Posterior cingulate gyrus (tissue), 11 donors: ENCODE measurements at regions not wholly inside any gene's neighbourhood (a gene's known extent, or its start where the extent isn't known, plus 50 kb on each side); places are given as distances from the start of the nearest gene placed in this dataset.

ENCODE experiments used
- DNase-seq, 10 donors: peaks; one replicate each; pipeline versions ENCODE4 v3.0.0 to v3.0.0-alpha.2; 2020 to 2021; ENCODE audit warnings: mixed read lengths in 3 of 10
- intact Hi-C: fragments of 100-400 bp; cut with DNase I; formaldehyde crosslinking; loops from one replicate; pipeline ENCODE4 v1.15.1; 2023

GRCh38 chr4:28890949-28891775 is 1829.0 kb upstream of the PCDH7 start:
- intact Hi-C loops: no loop called here
- DNase-seq: no peak

- intact Hi-C loops: no loop called here
- no peak for DNase-seq
These were observed 1806.7 kb upstream of the PCDH7 start for GRCh38 chr4:28913466-28913865.

GRCh38 chr4:28916585-28916984 is 1803.6 kb upstream of the PCDH7 start:
- DNase-seq: no peak
- intact Hi-C loops: no loop called here

DNA sequence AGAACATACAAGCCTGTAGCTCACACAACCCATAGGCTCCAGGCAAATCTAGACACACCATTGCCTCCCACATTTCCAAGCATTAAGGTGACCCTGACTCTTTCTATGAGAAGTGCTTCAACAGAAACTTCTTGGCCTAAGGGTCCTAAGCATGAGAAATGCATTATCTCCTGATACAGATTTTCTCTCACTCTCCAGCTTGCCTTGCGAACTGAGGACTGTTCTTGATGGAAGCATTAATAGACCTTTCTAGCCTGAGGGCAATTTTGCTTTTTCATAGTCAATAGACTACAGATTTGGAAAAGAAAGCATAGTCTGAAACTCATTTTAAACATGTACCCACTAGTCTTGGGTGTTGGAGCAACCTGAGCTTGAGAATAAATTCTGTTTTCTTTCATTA is 1801.3 kb upstream of the PCDH7 start:
- intact Hi-C loops: no loop called here
- no peak for DNase-seq

GRCh38 chr4:28921886-28922285 is 1798.3 kb upstream of the PCDH7 start:
- DNase-seq: no peak
- intact Hi-C loops: no loop called here

DNA sequence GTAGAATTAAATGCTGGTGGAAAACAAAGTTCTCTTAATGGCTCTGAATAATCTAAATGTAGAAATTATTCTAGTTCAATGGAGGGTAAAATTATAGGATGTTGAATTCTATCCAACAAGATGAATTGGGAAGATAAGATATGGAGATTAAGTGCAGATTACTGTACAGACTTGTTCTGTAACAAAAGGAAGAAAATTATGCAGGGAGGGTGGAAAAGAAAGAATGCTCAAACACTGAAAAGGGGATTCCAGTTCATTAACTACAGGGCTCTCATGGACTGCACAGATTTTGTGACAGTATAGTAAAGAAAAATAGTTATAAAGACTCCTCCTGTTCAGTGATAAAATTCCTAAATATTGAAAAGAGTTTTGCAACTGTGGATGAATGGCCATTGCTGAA is 1794.0 kb upstream of the PCDH7 start:
- intact Hi-C loops: no loop called here

GRCh38 chr4:28942631-28943030 is 1777.5 kb upstream of the PCDH7 start:
- no peak for DNase-seq
- intact Hi-C loops: no loop called here

More for the DNA sequence above, 1794.0 kb upstream of the PCDH7 start:
- no peak for DNase-seq

DNA sequence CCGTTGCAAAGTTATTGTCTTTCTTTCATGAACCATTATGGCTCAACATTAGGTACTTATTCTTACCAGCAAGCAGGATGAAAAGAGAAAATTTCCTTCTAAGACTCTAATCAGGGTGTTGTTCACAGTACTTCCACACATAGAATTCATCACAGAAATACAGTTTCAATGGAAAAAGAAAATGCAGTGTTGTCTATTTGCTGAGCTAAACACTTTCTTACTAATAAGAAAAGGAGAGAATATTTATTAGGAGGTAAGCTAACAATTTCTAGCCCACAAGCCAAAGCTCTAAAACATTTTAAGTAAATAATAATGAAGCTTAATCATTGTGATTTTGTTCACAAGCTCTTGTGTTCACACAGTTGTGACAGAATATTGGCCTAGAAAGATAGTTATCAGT is 1772.8 kb upstream of the PCDH7 start:
- intact Hi-C loops: no loop called here
- DNase-seq: no peak

GRCh38 chr4:28948501-28948900 is 1771.7 kb upstream of the PCDH7 start:
- intact Hi-C loops: no loop called here
- DNase-seq: no peak

- intact Hi-C loops: no loop called here
- no peak for DNase-seq
These were observed 1753.2 kb upstream of the PCDH7 start for GRCh38 chr4:28966982-28967381.

DNA sequence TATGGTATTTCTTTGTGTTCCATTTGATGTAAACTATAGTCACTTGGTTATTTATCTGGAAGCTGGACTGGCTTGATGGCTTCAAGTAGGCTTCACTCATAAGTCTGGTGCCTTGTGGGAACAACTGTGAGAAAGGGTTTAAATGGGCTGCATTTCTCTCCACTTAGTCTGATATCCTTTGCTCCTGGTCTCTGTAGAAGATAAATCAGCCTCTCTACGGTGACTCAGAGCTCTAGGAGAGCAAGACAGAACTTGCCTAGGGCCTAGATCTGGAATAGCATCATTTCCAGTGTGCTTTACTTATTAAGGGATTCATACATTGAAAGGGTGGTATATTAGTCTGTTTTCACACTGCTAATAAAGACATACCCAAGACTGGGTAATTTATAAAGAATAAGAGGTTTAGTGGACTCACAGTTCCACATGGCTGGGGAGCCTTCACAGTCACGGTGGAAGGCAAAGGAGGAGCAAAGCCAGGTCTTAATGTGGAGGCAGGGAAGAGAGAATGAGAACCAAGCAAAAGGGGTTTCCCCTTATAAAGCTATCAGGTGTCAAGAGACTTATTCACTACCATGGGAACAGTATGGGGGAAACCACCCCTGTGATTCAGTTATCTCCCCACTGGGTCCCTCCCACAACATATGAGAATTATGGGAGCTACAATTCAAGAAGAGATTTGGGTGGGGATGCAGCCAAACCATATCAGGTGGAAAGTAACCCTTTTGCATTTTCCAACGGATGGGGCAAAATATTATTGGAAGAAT is 1746.4 kb upstream of the PCDH7 start:
- intact Hi-C loops: no loop called here
- no peak for DNase-seq

DNA sequence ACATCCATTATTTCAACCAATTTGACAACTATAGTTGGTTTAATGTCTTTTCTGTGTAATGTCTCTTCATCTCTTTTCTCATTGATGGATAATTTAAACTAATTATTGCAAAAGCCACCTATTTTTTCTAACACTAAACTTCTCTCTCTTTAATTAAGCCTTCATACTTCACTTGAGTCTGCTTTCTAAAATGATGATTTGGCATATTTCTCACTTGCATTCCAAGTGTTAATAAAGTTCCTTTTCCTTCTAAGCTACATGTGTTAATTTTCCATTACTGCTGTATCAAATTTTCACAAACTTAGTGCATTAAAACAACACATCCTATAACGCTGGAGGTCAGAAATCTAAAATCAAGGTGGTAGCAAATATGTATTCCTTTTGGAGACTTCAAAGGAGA is 1743.8 kb upstream of the PCDH7 start:
- intact Hi-C loops: no loop called here
- DNase-seq: no peak

- intact Hi-C loops: no loop called here
- no peak for DNase-seq
These were observed 1718.0 kb upstream of the PCDH7 start for GRCh38 chr4:29002151-29002550.

DNA sequence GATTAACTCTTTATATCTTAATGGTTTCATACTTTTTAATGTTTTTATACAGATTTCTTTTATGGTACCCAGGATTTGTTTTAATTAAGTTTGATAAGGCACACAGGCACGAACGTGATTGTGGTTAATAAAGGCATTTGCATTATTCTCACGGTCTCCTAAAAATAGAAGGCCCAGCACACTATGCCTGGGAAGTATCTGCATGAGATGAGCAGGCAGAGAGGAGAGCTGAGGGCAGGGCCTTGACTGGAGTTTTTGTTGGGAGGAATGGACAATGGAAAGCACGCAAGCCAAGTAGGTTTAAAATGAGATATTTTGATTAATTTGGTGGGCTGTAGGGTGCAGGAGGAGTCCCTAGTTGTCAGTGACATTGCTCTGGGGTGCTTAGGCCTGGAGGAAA is 1714.3 kb upstream of the PCDH7 start:
- intact Hi-C loops: no loop called here
- DNase-seq: no peak

- no peak for DNase-seq
- intact Hi-C loops: no loop called here
These were observed 1710.3 kb upstream of the PCDH7 start for GRCh38 chr4:29009908-29010307.

GRCh38 chr4:29013341-29013740 is 1706.8 kb upstream of the PCDH7 start:
- intact Hi-C loops: no loop called here
- no peak for DNase-seq

GRCh38 chr4:29014555-29014954 is 1705.6 kb upstream of the PCDH7 start:
- intact Hi-C loops: loop anchor here (1.0 kb wide), 1 partner anchor 25 kb away; no protein-coding TSS in a partner anchor

GRCh38 chr4:29033703-29034102 is 1686.5 kb upstream of the PCDH7 start:
- no peak for DNase-seq
- intact Hi-C loops: no loop called here

More at GRCh38 chr4:29014555-29014954, 1705.6 kb upstream of the PCDH7 start:
- DNase-seq: no peak

- no peak for DNase-seq
- intact Hi-C loops: no loop called here
These were observed 1682.7 kb upstream of the PCDH7 start for GRCh38 chr4:29037501-29037900.

DNA sequence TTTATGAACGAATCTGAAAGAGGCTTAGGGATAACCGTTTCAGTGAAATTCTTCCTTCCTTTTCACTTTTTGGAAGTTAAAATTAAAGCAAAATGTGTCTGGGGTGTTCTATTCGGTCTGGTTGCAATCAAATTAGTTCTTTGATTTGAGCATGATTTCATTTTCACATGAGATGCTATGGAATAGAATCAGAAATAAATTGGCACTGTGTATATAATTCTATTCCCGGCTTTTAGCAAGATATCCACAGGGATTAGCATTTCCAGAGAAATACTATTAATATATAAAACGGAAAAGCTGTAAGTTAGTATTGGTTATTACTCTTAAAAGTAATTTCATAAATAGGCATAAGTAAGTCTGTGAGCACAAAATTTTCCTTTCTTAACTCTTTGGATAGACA is 1676.8 kb upstream of the PCDH7 start:
- intact Hi-C loops: no loop called here
- DNase-seq: no peak

DNA sequence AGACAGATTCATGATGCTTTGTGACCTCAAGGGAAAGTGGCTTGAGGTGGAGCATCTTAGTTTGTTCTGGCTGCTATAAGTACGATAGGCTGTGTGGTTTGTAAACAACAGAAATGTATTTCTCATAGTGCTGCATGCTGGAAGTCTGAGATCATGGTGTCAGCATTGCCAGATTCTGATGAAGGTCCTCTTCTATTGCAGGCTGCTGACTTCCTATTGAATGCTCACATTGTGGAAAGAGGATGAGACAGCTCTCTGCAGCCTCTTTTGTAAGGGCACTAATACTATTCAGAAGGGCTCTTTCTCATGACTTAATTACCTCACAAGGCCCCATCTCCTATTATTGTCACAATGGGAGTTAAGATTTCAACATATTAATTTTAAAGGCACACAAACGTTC is 1674.0 kb upstream of the PCDH7 start:
- intact Hi-C loops: no loop called here
- DNase-seq: peak in 1 of 10 donors; percentile 25

GRCh38 chr4:29046781-29047180 is 1673.4 kb upstream of the PCDH7 start:
- no peak for DNase-seq
- intact Hi-C loops: no loop called here
